GM23338 (cell line): ENCODE measurements at regions not wholly inside any gene's neighbourhood (a gene's known extent, or its start where the extent isn't known, plus 50 kb on each side); places are given as distances from the start of the nearest gene placed in this dataset.

Experiments
- ATAC-seq: fragments of 200-7000 bp; cut with Tn5 transposase; 3 replicates; pipeline ENCODE4 v1.9.1; 2020
- DNase-seq: peaks from one replicate; pipeline ENCODE4 v3.0.0-alpha.2; 2015; ENCODE audit warnings: low spot score
- H2AFZ ChIP-seq: fragments of 200-600 bp; sonication (generic); 2 replicates; pipeline ENCODE4 v1.8.0; 2016; ENCODE audit warnings: antibody characterized with exemption, mild to moderate bottlenecking, moderate library complexity
- H3F3A ChIP-seq: fragments of 200-600 bp; sonication (generic); replicated peaks from 2 replicates; pipeline ENCODE4 v1.8.0; 2017; ENCODE audit warnings: antibody characterized with exemption, mixed run types, low read depth
- H3K27ac ChIP-seq: fragments of 200-600 bp; sonication (generic); 2 replicates; pipeline ENCODE4 v1.6.1; 2016; ENCODE audit warnings: low read depth
- H3K27me3 ChIP-seq: fragments of 200-600 bp; sonication (generic); 2 replicates; pipeline ENCODE4 v1.8.0; 2016; ENCODE audit warnings: mild to moderate bottlenecking, mixed run types, moderate library complexity; ENCODE audit not compliant: insufficient read depth
- H3K36me3 ChIP-seq: fragments of 200-600 bp; sonication (generic); 2 replicates; pipeline ENCODE4 v1.8.0; 2016; ENCODE audit warnings: mild to moderate bottlenecking; ENCODE audit not compliant: insufficient read depth
- H3K4me1 ChIP-seq: fragments of 200-600 bp; sonication (generic); 2 replicates; pipeline ENCODE4 v1.8.0; 2016; ENCODE audit warnings: mild to moderate bottlenecking, moderate library complexity; ENCODE audit not compliant: insufficient read depth
- H3K4me2 ChIP-seq: fragments of 200-600 bp; sonication (generic); 2 replicates; pipeline ENCODE4 v1.7.1; 2017; ENCODE audit warnings: mixed run types
- H3K4me3 ChIP-seq: fragments of 200-600 bp; sonication (generic); 2 replicates; pipeline ENCODE4 v1.6.1; 2016; ENCODE audit warnings: mixed run types
- H3K79me2 ChIP-seq: fragments of 200-600 bp; sonication (generic); replicated peaks from 2 replicates; pipeline ENCODE4 v1.8.0; 2017; ENCODE audit warnings: mild to moderate bottlenecking; ENCODE audit not compliant: insufficient read depth
- H3K9me2 ChIP-seq: fragments of 200-600 bp; sonication (generic); 2 replicates; pipeline ENCODE4 v1.8.0; 2017; ENCODE audit not compliant: insufficient read depth
- H4K20me1 ChIP-seq: fragments of 200-600 bp; sonication (generic); replicated peaks from 2 replicates; pipeline ENCODE4 v1.8.0; 2017; ENCODE audit warnings: mild to moderate bottlenecking; ENCODE audit not compliant: insufficient read depth
- H3K27ac Mint-ChIP-seq: 2 replicates; pipeline ENCODE4 v1.8.0; 2020; ENCODE audit warnings: inconsistent platforms, mild to moderate bottlenecking, moderate library complexity, mixed read lengths
- H3K27me3 Mint-ChIP-seq: 3 replicates; pipeline ENCODE4 v1.8.0; 2022; ENCODE audit warnings: low read depth, mild to moderate bottlenecking, moderate library complexity, mixed read lengths, inconsistent platforms; ENCODE audit not compliant: insufficient read depth, poor library complexity
- H3K36me3 Mint-ChIP-seq: 3 replicates; pipeline ENCODE4 v1.8.0; 2021; ENCODE audit warnings: low read depth, mild to moderate bottlenecking, inconsistent platforms, moderate library complexity, mixed read lengths
- H3K4me1 Mint-ChIP-seq: 3 replicates; pipeline ENCODE4 v1.8.0; 2020; ENCODE audit warnings: mild to moderate bottlenecking, inconsistent platforms, mixed read lengths
- H3K4me3 Mint-ChIP-seq: 3 replicates; pipeline ENCODE4 v1.8.0; 2021; ENCODE audit warnings: moderate library complexity, mild to moderate bottlenecking, inconsistent platforms, mixed read lengths
- H3K9me3 Mint-ChIP-seq: 3 replicates; pipeline ENCODE4 v1.8.0; 2020; ENCODE audit warnings: moderate library complexity, mild to moderate bottlenecking, inconsistent platforms, mixed read lengths
- CTCF ChIP-seq, 2 experiments: fragments of 200-600 bp in 1 of 2; sonication (generic) in 1 of 2; conservative IDR thresholded peaks; 2 replicates each; pipeline versions ENCODE4 v1.5.1 to v1.6.1; 2016 to 2017; ENCODE audit warnings: antibody characterized with exemption in 2 of 2, low read depth in 2 of 2, mild to moderate bottlenecking in 2 of 2, moderate library complexity in 1 of 2
- ETS1 ChIP-seq: IDR thresholded peaks from 2 replicates; pipeline ENCODE4 v1.6.1; 2016; ENCODE audit warnings: antibody characterized with exemption
- EZH2 ChIP-seq: fragments of 200-600 bp; sonication (generic); IDR thresholded peaks from one replicate; pipeline ENCODE4 v1.8.0; 2017; ENCODE audit warnings: antibody characterized with exemption, mild to moderate bottlenecking, low read depth; ENCODE audit not compliant: unreplicated experiment
- EZH2phosphoT487 ChIP-seq: fragments of 200-600 bp; sonication (generic); IDR thresholded peaks from one replicate; pipeline ENCODE4 v1.8.1; 2018; ENCODE audit warnings: antibody characterized with exemption; ENCODE audit not compliant: unreplicated experiment
- NANOG ChIP-seq: IDR thresholded peaks from 2 replicates; pipeline ENCODE4 v1.6.1; 2016; ENCODE audit warnings: antibody characterized with exemption, borderline replicate concordance
- POLR2AphosphoS5 ChIP-seq: IDR thresholded peaks from 2 replicates; pipeline ENCODE4 v1.6.1; 2016; ENCODE audit warnings: antibody characterized with exemption, low read depth
- REST ChIP-seq: IDR thresholded peaks from one replicate; pipeline ENCODE4 v1.6.1; 2018; ENCODE audit warnings: antibody characterized with exemption; ENCODE audit not compliant: unreplicated experiment
- STAT1 ChIP-seq: IDR thresholded peaks from one replicate; pipeline ENCODE4 v1.6.1; 2016; ENCODE audit warnings: antibody characterized with exemption; ENCODE audit not compliant: unreplicated experiment
- ZNF114 ChIP-seq: fragments of 250-450 bp; sonication (Bioruptor Pico); IDR thresholded peaks from 2 replicates; pipeline ENCODE4 v1.5.0; 2020; ENCODE audit warnings: mild to moderate bottlenecking, moderate library complexity
- ZNF331 ChIP-seq: fragments of 250-450 bp; sonication (Bioruptor Pico); IDR thresholded peaks from 2 replicates; pipeline ENCODE4 v1.5.0; 2020; ENCODE audit warnings: low read depth, mild to moderate bottlenecking, moderate library complexity

- TF ChIP-seq ZNF331 (CRISPR knock-in tag) (no peak), NANOG (no peak), ZNF114 (CRISPR knock-in tag) (no peak), ETS1 (no peak), EZH2 (no peak), REST (no peak), STAT1 (no peak), EZH2phosphoT487 (no peak)
- no peak overlapping the region for H3K4me3 Mint-ChIP-seq
- no peak overlapping the region for H3K4me3 ChIP-seq
- H3K4me1 Mint-ChIP-seq: 0 out of 3 replicates have a peak, but pooled peaks cover 2% of the 10 kb centered on the region
- ATAC-seq (no peak), DNase-seq (no peak)
- no peaks in the 10 kb centered on the region for H3F3A ChIP-seq
- no peaks in the 10 kb centered on the region for H3K27me3 Mint-ChIP-seq
- H4K20me1 ChIP-seq: no peaks in the 10 kb centered on the region
- no peak overlapping the region for H3K4me2 ChIP-seq
- no peak overlapping the region for H2AFZ ChIP-seq
- no peaks in the 10 kb centered on the region for H3K27me3 ChIP-seq
- H3K36me3 Mint-ChIP-seq: no peaks in the 10 kb centered on the region
- H3K9me2 ChIP-seq: 0 out of 2 replicates have a peak, but pooled peaks cover 3% of the 10 kb centered on the region
- peaks cover 11% of the 10 kb centered on the region for H3K9me3 Mint-ChIP-seq
- no peaks in the 10 kb centered on the region for H3K79me2 ChIP-seq
- H3K27ac ChIP-seq: no peak overlapping the region
- H3K36me3 ChIP-seq: no peaks in the 10 kb centered on the region
- no peak overlapping the region for H3K27ac Mint-ChIP-seq
- H3K4me1 ChIP-seq: no peaks in the 10 kb centered on the region
Measured at GRCh38 chr10:43734716-43735115, 86.0 kb upstream of the ZNF32 start.

- no peak for ATAC-seq
- Histone ChIP-seq H3K79me2 (no peaks in the 10 kb centered on the region), H3F3A (no peaks in the 10 kb centered on the region), H3K27me3 (no peaks in the 10 kb centered on the region), H3K4me3 (no peak overlapping the region), H3K27ac (no peak overlapping the region), H2AFZ (no peak overlapping the region), H3K4me1 (no peaks in the 10 kb centered on the region), H4K20me1 (no peaks in the 10 kb centered on the region), H3K4me2 (no peak overlapping the region), H3K9me2 (0 out of 2 replicates have a peak, but pooled peaks cover 3% of the 10 kb centered on the region), H3K36me3 (no peaks in the 10 kb centered on the region)
- Mint-ChIP-seq H3K27ac (no peak overlapping the region), H3K27me3 (no peaks in the 10 kb centered on the region), H3K36me3 (no peaks in the 10 kb centered on the region), H3K4me1 (0 out of 3 replicates have a peak, but pooled peaks cover 2% of the 10 kb centered on the region), H3K9me3 (peaks cover 29% of the 10 kb centered on the region), H3K4me3 (no peak overlapping the region)
- no peak for DNase-seq
- TF ChIP-seq EZH2phosphoT487: no peak
- TF ChIP-seq ZNF331 (CRISPR knock-in tag): no peak
- TF ChIP-seq EZH2: no peak
- no peak for TF ChIP-seq REST
- no peak for TF ChIP-seq NANOG
- no peak for TF ChIP-seq STAT1
- no peak for TF ChIP-seq CTCF (conservative IDR thresholded peaks at IDR 0.05; ENCODE audit: low read depth in 2 of 2)
- no peak for TF ChIP-seq ETS1
- TF ChIP-seq ZNF114 (CRISPR knock-in tag): no peak
- no peak for TF ChIP-seq POLR2AphosphoS5
Measured at GRCh38 chr10:43731486-43731885, 82.8 kb upstream of the ZNF32 start.
